HG02885 (cell line): ENCODE measurements at regions not wholly inside any gene's neighbourhood (a gene's known extent, or its start where the extent isn't known, plus 50 kb on each side); places are given as distances from the start of the nearest gene placed in this dataset.
"Not testable (repeated sequence)": the region's sequence is repeated elsewhere in the genome, so short reads cannot be mapped to it uniquely, and the experiment has no call there.

ENCODE experiments used
- ATAC-seq: cut with Tn5 transposase; IDR thresholded peaks from one replicate; pipeline ENCODE4 v1.9.1; 2021; ENCODE audit warnings: mild to moderate bottlenecking; ENCODE audit not compliant: unreplicated experiment, poor library complexity

DNA sequence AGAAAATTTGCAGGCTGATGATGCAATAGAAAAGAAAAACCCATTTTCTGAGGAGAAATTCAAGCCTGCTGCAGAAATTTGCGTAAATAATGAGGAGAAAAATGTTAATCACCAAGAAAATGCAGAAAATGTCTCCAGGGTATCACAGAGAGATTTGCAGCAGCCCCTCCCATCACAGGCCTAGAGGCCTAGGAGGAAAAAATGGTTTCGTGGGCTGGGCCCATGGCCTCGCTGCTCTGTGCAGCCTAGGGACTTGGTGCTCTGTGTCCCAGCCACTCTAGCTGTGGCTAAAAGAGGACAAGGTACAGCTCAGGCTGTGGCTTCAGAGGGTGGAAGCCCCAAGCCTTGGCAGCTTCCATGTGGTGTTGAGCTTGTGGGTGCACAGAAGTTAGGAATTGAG, 374.8 kb upstream of the BOD1L1 start:
- ATAC-seq, result not testable (repeated sequence)

GRCh38 chr4:14008494-14008893, 381.0 kb upstream of the BOD1L1 start:
- no peak for ATAC-seq

GRCh38 chr4:14018191-14018853, 390.8 kb upstream of the BOD1L1 start:
- ATAC-seq, result no peak

DNA sequence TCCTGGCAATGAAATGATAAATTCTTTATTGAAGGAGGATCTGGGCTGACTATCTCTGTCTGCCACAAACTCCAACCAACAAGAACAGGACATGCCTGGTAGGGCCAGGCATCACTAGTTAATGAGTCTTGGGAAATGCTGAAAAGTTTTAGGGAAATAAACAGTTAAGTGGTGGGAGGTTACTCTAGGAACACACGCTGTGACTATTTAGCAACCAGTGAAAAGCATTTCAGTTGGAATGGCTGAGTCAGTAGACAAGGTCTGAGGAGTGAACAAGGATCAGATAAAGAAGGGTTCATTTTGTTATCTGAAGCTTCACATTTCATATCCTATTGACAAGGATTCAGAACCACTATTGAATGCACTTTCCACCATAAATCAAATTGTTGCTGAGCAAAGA, 394.9 kb upstream of the BOD1L1 start:
- no peak for ATAC-seq

DNA sequence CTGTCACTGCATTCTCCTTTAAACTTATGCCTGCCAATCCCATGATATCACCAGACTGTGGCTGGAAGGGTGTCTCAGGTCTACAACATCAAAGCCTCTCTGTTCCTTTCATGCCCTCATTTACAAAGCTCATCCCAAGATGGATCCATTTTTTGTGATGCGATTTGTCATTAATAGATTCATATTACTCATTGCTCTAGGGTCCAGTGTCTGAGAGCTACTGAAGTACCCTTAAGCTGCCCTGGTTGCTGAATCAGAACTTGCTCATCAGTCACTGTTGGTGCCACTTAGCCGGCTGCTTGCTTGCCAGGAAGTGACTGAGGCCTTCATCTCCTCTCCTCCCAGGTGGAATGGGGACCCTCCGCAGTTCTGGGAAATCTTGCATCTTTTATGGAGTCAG, 395.5 kb upstream of the BOD1L1 start:
- no peak for ATAC-seq

DNA sequence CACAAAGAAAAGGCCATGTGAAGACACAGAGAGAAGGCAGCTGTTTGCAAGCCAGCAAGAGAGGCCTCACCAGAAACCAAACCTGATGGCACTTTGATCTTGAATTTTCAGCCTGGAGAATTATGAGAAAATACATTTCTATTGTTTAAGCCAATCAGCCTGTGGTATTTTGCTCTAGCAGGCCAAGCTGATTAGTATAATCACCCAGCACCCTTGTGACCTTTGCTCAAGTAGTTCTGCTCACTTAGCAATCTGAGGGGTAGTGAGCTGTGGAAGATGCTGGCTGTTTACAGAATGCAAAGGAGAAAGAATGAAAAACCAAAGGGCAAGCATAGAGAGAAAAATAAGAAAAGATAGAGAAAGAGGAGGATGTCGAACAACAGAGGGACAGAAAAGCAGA, 396.4 kb upstream of the BOD1L1 start:
- no peak for ATAC-seq

DNA sequence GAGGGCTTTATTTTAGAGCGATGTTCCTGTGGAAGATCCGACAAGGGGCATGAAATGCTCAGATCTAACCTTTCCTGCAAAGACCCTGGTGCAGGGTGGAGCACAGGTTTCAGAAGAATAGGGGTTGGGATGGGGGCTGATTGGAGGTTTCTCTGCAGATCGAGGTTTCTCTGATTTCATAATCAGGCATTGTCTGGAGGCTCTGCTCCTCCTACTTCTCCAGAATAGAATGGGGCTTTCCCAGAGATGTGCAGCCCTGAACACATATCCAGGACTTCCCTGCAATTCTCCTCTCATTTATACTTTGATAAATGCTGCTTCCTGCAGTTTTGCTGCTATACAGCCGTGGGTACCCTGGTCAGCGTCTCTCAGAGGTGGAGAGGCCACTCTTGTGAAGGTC, 397.6 kb upstream of the BOD1L1 start:
- ATAC-seq, result no peak

DNA sequence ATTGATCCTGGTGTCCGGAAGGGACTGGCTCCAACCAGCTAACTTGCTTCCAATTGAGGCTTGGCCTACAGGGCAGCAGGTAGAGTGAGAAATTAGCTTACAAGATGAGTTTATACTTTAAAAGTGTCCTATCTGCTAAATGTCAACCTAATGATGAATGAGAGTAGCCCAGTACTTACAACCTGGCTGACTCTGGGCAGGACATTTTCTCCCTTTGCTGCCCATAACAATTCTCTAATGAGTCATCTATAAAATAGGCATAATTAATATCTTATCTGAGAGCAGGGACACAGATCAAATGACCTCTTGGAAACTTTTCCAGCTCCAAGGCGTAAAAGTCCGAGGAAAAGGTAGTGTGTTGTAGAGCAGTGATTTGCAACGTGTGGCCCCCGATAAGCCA, 398.4 kb upstream of the BOD1L1 start:
- no peak for ATAC-seq

- no peak for ATAC-seq
Observed at GRCh38 chr4:14028862-14029261, 401.3 kb upstream of the BOD1L1 start.

GRCh38 chr4:14035076-14035475, 407.6 kb upstream of the BOD1L1 start:
- ATAC-seq, result no peak

- no peak for ATAC-seq
Observed at GRCh38 chr4:14043203-14043602, 415.7 kb upstream of the BOD1L1 start.

DNA sequence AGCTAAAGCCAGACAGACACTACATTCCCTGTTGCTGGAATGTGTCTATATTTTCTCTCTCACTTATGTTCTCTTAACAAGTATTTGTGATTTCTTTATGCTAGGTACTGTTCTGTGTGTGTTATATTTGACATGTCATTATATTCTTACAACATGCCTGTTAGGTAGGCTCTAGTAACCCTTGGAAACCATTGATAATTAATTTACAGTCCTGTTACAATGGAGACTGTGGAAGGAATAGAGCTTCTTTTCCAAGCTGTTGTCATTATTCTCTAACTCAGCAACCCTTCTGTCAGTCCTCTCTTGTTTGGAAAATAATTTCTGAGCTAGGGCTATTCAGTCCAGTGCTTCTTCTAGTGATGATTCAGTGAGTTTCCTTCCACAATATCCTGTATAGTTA, 419.1 kb upstream of the BOD1L1 start:
- ATAC-seq, result no peak

DNA sequence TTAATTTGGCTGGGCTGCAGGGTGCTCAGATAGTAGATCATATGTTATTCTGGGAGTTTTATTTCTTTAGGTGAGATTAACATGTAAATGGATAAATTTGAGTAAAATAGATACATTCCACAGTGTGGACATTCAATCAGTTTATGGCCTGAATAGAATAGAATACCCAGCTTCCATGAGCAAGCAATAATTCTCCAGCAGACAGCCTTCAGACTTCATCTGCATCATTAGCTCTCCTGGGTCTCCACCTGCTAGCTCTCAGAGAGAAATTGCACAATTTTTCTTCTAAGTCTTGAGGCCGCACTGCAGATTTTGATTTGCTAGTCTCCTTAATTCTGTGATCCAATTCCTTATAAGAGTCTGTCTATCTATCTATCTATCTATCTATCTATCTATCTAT, 420.3 kb upstream of the BOD1L1 start:
- ATAC-seq, result no peak

DNA sequence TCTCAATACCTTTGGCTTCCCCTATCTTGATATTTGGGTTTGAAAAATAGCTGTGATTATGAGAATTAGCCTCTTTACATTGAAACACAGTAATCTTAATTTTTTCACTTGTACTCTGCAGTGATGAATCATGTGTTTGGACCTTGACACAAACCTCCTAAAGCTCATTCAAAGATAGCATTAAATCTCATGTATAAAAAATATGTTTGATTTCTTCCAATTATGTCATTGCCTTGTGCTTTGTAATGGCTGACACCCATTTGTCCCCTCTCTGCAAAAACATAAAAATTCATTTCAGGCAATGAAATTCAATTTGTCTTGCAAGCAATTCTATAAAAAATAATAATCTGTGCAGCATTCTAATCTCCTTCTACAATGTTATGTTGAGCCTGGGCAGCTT, 422.4 kb upstream of the BOD1L1 start:
- no peak for ATAC-seq

DNA sequence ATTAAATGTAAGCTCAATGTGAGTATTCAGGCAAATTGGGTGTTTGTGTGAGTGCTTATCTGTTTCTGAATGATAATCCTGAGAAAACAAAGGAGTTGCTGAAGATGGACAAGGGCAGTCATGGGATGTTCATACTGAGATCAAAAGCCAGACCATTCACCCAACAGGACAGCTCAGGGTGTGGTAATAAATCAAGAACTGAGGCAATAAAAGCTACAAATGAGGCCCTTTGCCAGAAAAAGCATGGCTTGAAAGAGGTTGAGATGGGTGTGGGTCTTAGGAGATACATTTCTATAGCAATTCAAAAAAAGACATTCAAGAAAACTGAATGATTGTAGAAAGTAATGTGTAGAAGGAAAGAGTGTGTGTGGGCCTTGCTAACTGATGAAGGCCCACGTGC, 425.8 kb upstream of the BOD1L1 start:
- no peak for ATAC-seq

GRCh38 chr4:14054391-14054790, 426.9 kb upstream of the BOD1L1 start:
- ATAC-seq, result no peak

DNA sequence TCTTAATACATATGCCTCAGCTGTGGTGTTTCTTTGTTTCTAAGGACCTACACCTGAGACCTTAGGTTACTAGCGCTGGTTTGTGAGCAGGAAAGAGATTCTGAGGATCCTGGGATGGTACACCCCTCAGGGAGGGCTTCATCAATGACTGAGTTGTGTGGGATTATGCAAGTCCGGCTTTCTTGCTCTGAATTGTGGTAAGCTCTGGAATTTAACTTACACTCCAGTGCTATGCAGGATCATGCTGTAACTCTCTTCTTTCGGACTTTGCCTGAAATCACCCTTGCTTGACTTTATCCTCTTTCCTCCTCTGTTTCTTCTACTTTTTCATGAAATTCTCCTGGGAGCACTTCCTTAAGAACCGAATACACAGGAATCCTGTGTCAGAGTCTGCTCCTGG, 431.5 kb upstream of the BOD1L1 start:
- ATAC-seq, result no peak

DNA sequence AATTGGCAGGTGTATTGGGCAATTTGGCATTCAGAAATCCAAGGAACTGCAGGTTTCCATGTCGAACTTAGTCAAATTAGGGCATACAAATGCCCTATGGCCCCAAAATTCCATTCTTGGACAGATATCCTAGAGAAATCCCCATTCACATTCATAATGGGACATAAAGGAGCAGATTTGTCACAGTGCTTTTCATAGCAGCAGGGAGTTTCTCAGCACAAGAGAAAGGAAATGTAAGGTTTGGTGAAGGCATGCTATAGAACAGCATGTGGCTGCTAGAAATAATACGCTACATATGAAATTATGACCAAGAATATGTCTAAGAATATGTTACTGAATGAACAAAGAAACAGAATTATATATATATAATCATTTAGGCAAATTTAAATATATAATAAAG, 437.5 kb upstream of the BOD1L1 start:
- ATAC-seq, result no peak

DNA sequence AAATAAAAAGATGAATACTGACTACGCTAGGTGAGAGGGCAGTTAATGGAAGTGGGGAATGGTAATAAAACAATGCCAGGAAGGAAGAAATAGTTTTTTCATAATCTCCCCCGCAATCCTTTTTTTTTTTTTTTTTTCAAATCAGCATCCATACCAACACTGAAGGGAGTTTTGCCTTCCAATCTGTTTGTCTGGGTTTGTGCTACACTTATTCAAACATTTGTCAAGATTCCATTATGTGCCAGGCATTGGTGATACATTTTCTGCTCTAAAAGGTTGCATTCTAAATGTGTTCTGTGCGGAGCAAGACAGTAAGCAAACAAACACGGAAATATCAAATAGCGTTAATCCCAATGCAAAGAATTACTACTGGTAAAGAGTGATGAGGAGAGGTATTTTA, 437.9 kb upstream of the BOD1L1 start:
- no peak for ATAC-seq

DNA sequence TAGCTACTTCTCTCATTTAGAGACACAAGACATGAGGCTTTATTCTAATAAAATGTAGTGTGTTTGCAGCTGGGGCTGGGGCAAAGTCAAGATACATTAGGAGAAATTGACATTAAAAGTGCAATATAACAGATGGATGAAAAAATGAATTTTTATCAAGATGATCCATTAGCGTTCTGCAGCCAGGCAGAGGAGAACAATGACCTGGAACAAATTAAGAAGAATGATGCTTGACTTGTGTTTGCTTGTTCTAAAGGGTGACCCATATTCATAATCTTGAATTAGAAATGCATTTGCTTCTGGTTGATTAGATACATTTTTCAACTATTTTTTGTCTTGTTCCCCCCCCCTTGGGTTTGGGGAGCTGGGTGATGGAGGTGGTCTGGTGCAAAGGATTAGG, 439.5 kb upstream of the BOD1L1 start:
- ATAC-seq, result no peak

GRCh38 chr4:14069886-14070285, 442.4 kb upstream of the BOD1L1 start:
- no peak for ATAC-seq

GRCh38 chr4:14070289-14070880, 442.9 kb upstream of the BOD1L1 start:
- ATAC-seq, result no peak

DNA sequence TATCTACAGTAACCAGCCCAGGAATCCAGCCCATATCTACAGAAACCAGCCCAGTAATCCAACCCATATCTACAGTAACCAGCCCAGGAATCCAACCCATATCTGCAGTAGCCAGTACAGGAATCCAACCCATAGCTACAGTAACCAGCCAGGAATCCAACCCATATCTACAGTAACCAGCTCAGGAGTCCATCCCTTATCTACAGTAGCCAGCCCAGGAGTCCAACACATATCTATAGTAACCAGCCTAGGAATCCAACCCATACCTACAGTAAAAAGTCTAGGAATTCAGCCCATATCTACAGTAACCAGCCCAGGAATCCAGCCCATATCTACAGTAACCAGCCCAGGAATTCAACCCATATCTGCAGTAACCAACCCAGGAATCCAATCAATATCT, 445.0 kb upstream of the BOD1L1 start:
- ATAC-seq, result no peak
